BJ (cell line): ENCODE measurements at regions not wholly inside any gene's neighbourhood (a gene's known extent, or its start where the extent isn't known, plus 50 kb on each side); places are given as distances from the start of the nearest gene placed in this dataset.

Experiments
- CTCF ChIA-PET: fragments of 350-600 bp; formaldehyde crosslinking; extraction: SDS; loops from one replicate; lab custom pipeline; 2021; ENCODE audit warnings: antibody characterized with exemption, inconsistent platforms; lab: Yijun Ruan, JAX
- POLR2A ChIA-PET: fragments of 300-600 bp; sonication (Branson Sonifier 250); formaldehyde crosslinking; extraction: SDS; loops from one replicate; lab custom pipeline; 2021; ENCODE audit warnings: antibody characterized with exemption; lab: Charles Lee
- DNase-seq: peaks from one replicate; pipeline ENCODE4 v3.0.0-alpha.2; 2011; ENCODE audit warnings: low read depth
- H3K27me3 ChIP-seq: 2 replicates; pipeline ENCODE4 v1.6.0; 2011; ENCODE audit warnings: low read length; ENCODE audit not compliant: control insufficient read depth, insufficient read depth
- H3K36me3 ChIP-seq: 2 replicates; pipeline ENCODE4 v1.5.1; 2011; ENCODE audit warnings: low read length; ENCODE audit not compliant: control insufficient read depth, insufficient read depth
- H3K4me3 ChIP-seq: 2 replicates; pipeline ENCODE4 v1.5.1; 2011; ENCODE audit warnings: low read depth, mild to moderate bottlenecking, control low read depth, low read length
- TF ChIP-seq, protein P1 (sequence below): IDR thresholded peaks from 2 replicates; pipeline ENCODE4 v1.5.1; 2011; ENCODE audit warnings: low read depth, mild to moderate bottlenecking, control low read depth, inconsistent platforms, low read length, moderate library complexity; ENCODE audit not compliant: insufficient read depth

GRCh38 chr4:116385583-116385982, 699.8 kb downstream of the TRAM1L1 start:
- no peaks in the 10 kb centered on the region for H3K27me3 ChIP-seq
- no peak for DNase-seq
- ChIA-PET CTCF (no interaction called here), POLR2A (no interaction called here)
- no peak overlapping the region for H3K4me3 ChIP-seq
- TF ChIP-seq, protein P1, sequence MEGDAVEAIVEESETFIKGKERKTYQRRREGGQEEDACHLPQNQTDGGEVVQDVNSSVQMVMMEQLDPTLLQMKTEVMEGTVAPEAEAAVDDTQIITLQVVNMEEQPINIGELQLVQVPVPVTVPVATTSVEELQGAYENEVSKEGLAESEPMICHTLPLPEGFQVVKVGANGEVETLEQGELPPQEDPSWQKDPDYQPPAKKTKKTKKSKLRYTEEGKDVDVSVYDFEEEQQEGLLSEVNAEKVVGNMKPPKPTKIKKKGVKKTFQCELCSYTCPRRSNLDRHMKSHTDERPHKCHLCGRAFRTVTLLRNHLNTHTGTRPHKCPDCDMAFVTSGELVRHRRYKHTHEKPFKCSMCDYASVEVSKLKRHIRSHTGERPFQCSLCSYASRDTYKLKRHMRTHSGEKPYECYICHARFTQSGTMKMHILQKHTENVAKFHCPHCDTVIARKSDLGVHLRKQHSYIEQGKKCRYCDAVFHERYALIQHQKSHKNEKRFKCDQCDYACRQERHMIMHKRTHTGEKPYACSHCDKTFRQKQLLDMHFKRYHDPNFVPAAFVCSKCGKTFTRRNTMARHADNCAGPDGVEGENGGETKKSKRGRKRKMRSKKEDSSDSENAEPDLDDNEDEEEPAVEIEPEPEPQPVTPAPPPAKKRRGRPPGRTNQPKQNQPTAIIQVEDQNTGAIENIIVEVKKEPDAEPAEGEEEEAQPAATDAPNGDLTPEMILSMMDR = no peak
- H3K36me3 ChIP-seq = no peaks in the 10 kb centered on the region

DNA sequence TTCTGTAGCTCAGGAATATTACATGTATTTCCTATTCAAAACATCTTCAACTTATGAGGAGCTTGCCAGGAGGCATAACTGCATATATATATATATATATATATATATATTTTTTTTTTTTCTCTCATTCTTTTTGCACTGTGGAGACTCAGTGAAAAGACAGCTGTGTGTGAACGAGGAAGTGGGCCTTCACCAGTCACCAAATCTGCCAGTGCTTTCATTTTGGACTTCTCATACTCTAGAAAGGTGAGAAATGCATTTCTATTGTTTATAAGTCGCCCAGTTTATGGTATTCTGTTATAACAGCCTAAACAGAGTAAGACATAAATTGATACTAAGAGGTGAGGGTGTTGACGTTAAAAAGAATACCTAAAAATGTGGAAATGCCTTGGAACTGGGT, 710.6 kb downstream of the TRAM1L1 start:
- TF ChIP-seq, protein P1 = no peak
- CTCF ChIA-PET = no interaction called here

GRCh38 chr4:116362583-116362982, 722.8 kb downstream of the TRAM1L1 start:
- TF ChIP-seq, protein P1 = no peak
- no peak for DNase-seq
- no peak overlapping the region for H3K4me3 ChIP-seq
- H3K27me3 ChIP-seq = no peaks in the 10 kb centered on the region
- CTCF ChIA-PET = no interaction called here
- POLR2A ChIA-PET = no interaction called here
- H3K36me3 ChIP-seq = no peaks in the 10 kb centered on the region

More for the DNA sequence above, 710.6 kb downstream of the TRAM1L1 start:
- POLR2A ChIA-PET = no interaction called here
- Histone ChIP-seq H3K27me3 (no peaks in the 10 kb centered on the region), H3K4me3 (no peak overlapping the region), H3K36me3 (no peaks in the 10 kb centered on the region)
- no peak for DNase-seq

GRCh38 chr4:116361790-116362189, 723.6 kb downstream of the TRAM1L1 start:
- H3K27me3 ChIP-seq = no peaks in the 10 kb centered on the region
- no peak for DNase-seq
- ChIA-PET POLR2A (no interaction called here), CTCF (no interaction called here)
- no peaks in the 10 kb centered on the region for H3K36me3 ChIP-seq
- TF ChIP-seq, protein P1 = no peak
- no peak overlapping the region for H3K4me3 ChIP-seq

GRCh38 chr4:116358633-116359222, 726.6 kb downstream of the TRAM1L1 start:
- ChIA-PET POLR2A (no interaction called here), CTCF (interaction anchor here (0.6 kb wide), 1 partner anchor 1875 kb away, joined by 3 read pairs; no protein-coding TSS in a partner anchor)
- peak; percentile 0 for DNase-seq
- Histone ChIP-seq H3K4me3 (no peak overlapping the region), H3K36me3 (no peaks in the 10 kb centered on the region), H3K27me3 (no peaks in the 10 kb centered on the region)
- TF ChIP-seq, protein P1 = peak; percentile 34
